Endodermal cell (in vitro differentiated cells): ENCODE measurements at regions not wholly inside any gene's neighbourhood (a gene's known extent, or its start where the extent isn't known, plus 50 kb on each side); places are given as distances from the start of the nearest gene placed in this dataset.

Source experiments
- DNase-seq: peaks from one replicate; pipeline ENCODE4 v3.0.0-alpha.2; 2017
- H3K27ac ChIP-seq: 2 replicates; pipeline ENCODE4 v1.5.1; 2013; ENCODE audit warnings: mild to moderate bottlenecking, low read depth, low read length, moderate library complexity
- H3K27me3 ChIP-seq: 2 replicates; pipeline ENCODE4 v1.6.1; 2013; ENCODE audit warnings: mild to moderate bottlenecking, low read length, moderate library complexity; ENCODE audit not compliant: insufficient read depth, control insufficient read depth, poor library complexity, severe bottlenecking
- H3K36me3 ChIP-seq: 2 replicates; pipeline ENCODE4 v1.7.0; 2013; ENCODE audit warnings: mild to moderate bottlenecking, low read length, moderate library complexity; ENCODE audit not compliant: control insufficient read depth, insufficient read depth
- H3K4me1 ChIP-seq: one replicate; pipeline ENCODE4 v1.7.0; 2013; ENCODE audit warnings: low read length; ENCODE audit not compliant: control insufficient read depth, insufficient read depth
- H3K4me3 ChIP-seq: 2 replicates; pipeline ENCODE4 v1.5.1; 2013; ENCODE audit warnings: mild to moderate bottlenecking, low read length, moderate library complexity
- H3K9ac ChIP-seq: 2 replicates; pipeline ENCODE4 v1.6.1; 2013; ENCODE audit warnings: mild to moderate bottlenecking, low read length, moderate library complexity; ENCODE audit not compliant: poor library complexity, severe bottlenecking; ENCODE audit errors: extremely low read depth
- H3K9me3 ChIP-seq: 2 replicates; pipeline ENCODE4 v1.6.1; 2013; ENCODE audit warnings: mild to moderate bottlenecking, low read length, moderate library complexity; ENCODE audit not compliant: control insufficient read depth
- H3K27ac Mint-ChIP-seq: 2 replicates; pipeline ENCODE4 v1.8.0; 2020; ENCODE audit warnings: mixed read lengths
- H3K27me3 Mint-ChIP-seq: 2 replicates; pipeline ENCODE4 v1.8.0; 2021; ENCODE audit warnings: mild to moderate bottlenecking, mixed read lengths; ENCODE audit not compliant: insufficient read depth
- H3K36me3 Mint-ChIP-seq: 2 replicates; pipeline ENCODE4 v1.8.0; 2020; ENCODE audit warnings: low read depth, mixed read lengths
- H3K4me1 Mint-ChIP-seq: 2 replicates; pipeline ENCODE4 v1.8.0; 2020; ENCODE audit warnings: mixed read lengths
- H3K4me3 Mint-ChIP-seq: 2 replicates; pipeline ENCODE4 v1.8.0; 2020; ENCODE audit warnings: mild to moderate bottlenecking, moderate library complexity, mixed read lengths
- H3K9me3 Mint-ChIP-seq: 2 replicates; pipeline ENCODE4 v1.8.0; 2020; ENCODE audit warnings: mild to moderate bottlenecking, mixed read lengths
- CTCF ChIP-seq: fragments of 200-600 bp; sonication (generic); conservative IDR thresholded peaks from 2 replicates; pipeline ENCODE4 v1.5.0; 2021; ENCODE audit warnings: antibody characterized with exemption, mild to moderate bottlenecking
- WGBS, 2 experiments: methylation state at CpG; one replicate each; pipeline versions ENCODE4 v1.1.5 to v1.1.7; 2013; ENCODE audit warnings: missing lambda C conversion rate in 2 of 2, mixed read lengths in 1 of 2; ENCODE audit not compliant: insufficient coverage in 1 of 2, insufficient read length in 1 of 2; 5-methylcytosine and 5-hydroxymethylcytosine counted together

- H3K27ac ChIP-seq = no peak overlapping the region
- H3K36me3 ChIP-seq = no peaks in the 10 kb centered on the region
- Mint-ChIP-seq H3K4me3 (no peak overlapping the region), H3K4me1 (no peaks in the 10 kb centered on the region), H3K36me3 (no peaks in the 10 kb centered on the region), H3K27me3 (no peaks in the 10 kb centered on the region), H3K27ac (no peak overlapping the region), H3K9me3 (no peaks in the 10 kb centered on the region)
- no peaks in the 10 kb centered on the region for H3K4me1 ChIP-seq
- no peak overlapping the region for H3K4me3 ChIP-seq
- H3K9me3 ChIP-seq = no peaks in the 10 kb centered on the region
- no peaks in the 10 kb centered on the region for H3K27me3 ChIP-seq
- WGBS, 2 experiments = 86 to 95% methylated on average over 1 to 2 of the region's 2 CpGs
- no peak for DNase-seq
- TF ChIP-seq CTCF = no peak
- no peak overlapping the region for H3K9ac ChIP-seq
Measured at GRCh38 chr11:91163619-91164451, 941.0 kb upstream of the CHORDC1 start.

- Mint-ChIP-seq H3K9me3 (no peaks in the 10 kb centered on the region), H3K27me3 (no peaks in the 10 kb centered on the region), H3K27ac (no peak overlapping the region), H3K4me3 (no peak overlapping the region), H3K4me1 (peaks cover 7% of the 10 kb centered on the region), H3K36me3 (no peaks in the 10 kb centered on the region)
- no peak for DNase-seq
- Histone ChIP-seq H3K9ac (no peak overlapping the region), H3K27ac (no peak overlapping the region), H3K36me3 (no peaks in the 10 kb centered on the region), H3K9me3 (no peaks in the 10 kb centered on the region), H3K4me3 (no peak overlapping the region), H3K4me1 (peaks cover under 1% of the 10 kb centered on the region), H3K27me3 (no peaks in the 10 kb centered on the region)
- no peak for TF ChIP-seq CTCF
- no CpG with 5 or more reads among the region's 1 CpG for WGBS, 2 experiments
Measured at GRCh38 chr11:91160661-91161060, 937.8 kb upstream of the CHORDC1 start.

GRCh38 chr11:91158891-91159537 lies 936.2 kb upstream of the CHORDC1 start:
- no peaks in the 10 kb centered on the region for H3K36me3 Mint-ChIP-seq
- no peak overlapping the region for H3K27ac Mint-ChIP-seq
- H3K27ac ChIP-seq = no peak overlapping the region
- H3K9me3 Mint-ChIP-seq = no peaks in the 10 kb centered on the region
- H3K4me1 ChIP-seq = peaks cover 8% of the 10 kb centered on the region
- no peaks in the 10 kb centered on the region for H3K27me3 Mint-ChIP-seq
- peaks cover 4% of the 10 kb centered on the region for H3K9me3 ChIP-seq
- no peak for DNase-seq
- H3K4me3 ChIP-seq = no peak overlapping the region
- no peak for TF ChIP-seq CTCF
- H3K36me3 ChIP-seq = no peaks in the 10 kb centered on the region
- WGBS, 2 experiments = 94% methylated on average over 3 of the region's 3 CpGs; no CpG with 5 or more reads in 1 of the 2 experiments
- no peak overlapping the region for H3K9ac ChIP-seq
- no peaks in the 10 kb centered on the region for H3K27me3 ChIP-seq
- H3K4me3 Mint-ChIP-seq = no peak overlapping the region
- H3K4me1 Mint-ChIP-seq = peaks cover 14% of the 10 kb centered on the region
